ENCODE measurements at regions not wholly inside any gene's neighbourhood (a gene's known extent, or its start where the extent isn't known, plus 50 kb on each side); places are given as distances from the start of the nearest gene placed in this dataset.

- Histone ChIP-seq H2AFZ (ENCODE audit: insufficient read depth, low read depth, low read length, poor library complexity, severe bottlenecking) (no peak overlapping the region), H3K4me2 (replicated peaks; ENCODE audit: low read depth, low read length, poor library complexity, severe bottlenecking) (no peak overlapping the region), H3K27me3 (replicated peaks in 1 of 4; ENCODE audit: control extremely low read depth in 1 of 4, control insufficient read depth in 3 of 4, insufficient read depth in 4 of 4, low read length in 3 of 4) (no peaks in the 10 kb centered on the region), H3K4me1 (ENCODE audit: control insufficient read depth in 2 of 2, insufficient read depth in 2 of 2, low read length in 2 of 2) (peaks cover 9 to 12% of the 10 kb centered on the region in 2 donors), H4K20me1 (ENCODE audit: control insufficient read depth, insufficient read depth, low read length, poor library complexity, severe bottlenecking) (no peaks in the 10 kb centered on the region), H3K36me3 (replicated peaks in 1 of 2; ENCODE audit: control extremely low read depth in 1 of 2, control insufficient read depth in 1 of 2, extremely low read depth in 1 of 2, insufficient read depth in 2 of 2, low read length in 1 of 2) (no peaks in the 10 kb centered on the region), H3K79me2 (ENCODE audit: control insufficient read depth, insufficient read depth, low read length) (no peaks in the 10 kb centered on the region), H3K27ac (ENCODE audit: low read length in 2 of 2) (no peak overlapping the region), H3K4me3 (ENCODE audit: control extremely low read depth in 1 of 5, extremely low read depth in 1 of 5, insufficient read depth in 1 of 5, low read depth in 2 of 5, low read length in 4 of 5) (no peak overlapping the region), H3K9me3 (ENCODE audit: control extremely low read depth in 1 of 3, control insufficient read depth in 2 of 3, insufficient read depth in 1 of 3, low read length in 2 of 3) (no peaks in the 10 kb centered on the region), H3K9ac (ENCODE audit: low read length) (no peak overlapping the region)
- intact Hi-C loops (cut with micrococcal nuclease) = no loop called here
- ChIA-PET POLR2A (no interaction called here), CTCF (no interaction called here)
- no peak overlapping the region for H3K4me3 Mint-ChIP-seq
- H3K27me3 Mint-ChIP-seq = peaks cover 3% of the 10 kb centered on the region
- TF ChIP-seq EZH2 (IDR thresholded peaks at IDR 0.05; ENCODE audit: borderline replicate concordance, insufficient read depth, low read depth, low read length, poor library complexity, severe bottlenecking) (no peak), CTCF (IDR thresholded peaks at IDR 0.05) (no peak)
- no peaks in the 10 kb centered on the region for H3K9me3 Mint-ChIP-seq (ENCODE audit: insufficient read depth)
- ATAC-seq (ENCODE audit: low read depth) (no peak), DNase-seq (no peak)
- H3K27ac Mint-ChIP-seq = no peak overlapping the region
- no CpG with 5 or more reads among the region's 1 CpG for WGBS (ENCODE audit: insufficient coverage)
- peaks cover 9% of the 10 kb centered on the region for H3K4me1 Mint-ChIP-seq
Measured at GRCh38 chr14:56417173-56417572, 162.4 kb upstream of the TMEM260 start.

- Histone ChIP-seq H3K79me2 (ENCODE audit: control insufficient read depth, insufficient read depth, low read length) (no peaks in the 10 kb centered on the region), H3K9me3 (ENCODE audit: control extremely low read depth in 1 of 3, control insufficient read depth in 2 of 3, insufficient read depth in 1 of 3, low read length in 2 of 3) (no peaks in the 10 kb centered on the region), H3K27me3 (replicated peaks in 1 of 4; ENCODE audit: control extremely low read depth in 1 of 4, control insufficient read depth in 3 of 4, insufficient read depth in 4 of 4, low read length in 3 of 4) (no peaks in the 10 kb centered on the region), H3K36me3 (replicated peaks in 1 of 2; ENCODE audit: control extremely low read depth in 1 of 2, control insufficient read depth in 1 of 2, extremely low read depth in 1 of 2, insufficient read depth in 2 of 2, low read length in 1 of 2) (no peaks in the 10 kb centered on the region), H3K27ac (ENCODE audit: low read length in 2 of 2) (no peak overlapping the region), H3K4me2 (replicated peaks; ENCODE audit: low read depth, low read length, poor library complexity, severe bottlenecking) (no peak overlapping the region), H3K9ac (ENCODE audit: low read length) (no peak overlapping the region), H3K4me1 (ENCODE audit: control insufficient read depth in 2 of 2, insufficient read depth in 2 of 2, low read length in 2 of 2) (peaks cover 0 to 2% of the 10 kb centered on the region in 2 donors), H4K20me1 (ENCODE audit: control insufficient read depth, insufficient read depth, low read length, poor library complexity, severe bottlenecking) (no peaks in the 10 kb centered on the region), H2AFZ (ENCODE audit: insufficient read depth, low read depth, low read length, poor library complexity, severe bottlenecking) (no peak overlapping the region), H3K4me3 (ENCODE audit: control extremely low read depth in 1 of 5, extremely low read depth in 1 of 5, insufficient read depth in 1 of 5, low read depth in 2 of 5, low read length in 4 of 5) (no peak overlapping the region)
- Mint-ChIP-seq H3K9me3 (ENCODE audit: insufficient read depth) (no peaks in the 10 kb centered on the region), H3K4me3 (no peak overlapping the region), H3K27ac (no peak overlapping the region), H3K27me3 (peaks cover 3% of the 10 kb centered on the region), H3K4me1 (no peaks in the 10 kb centered on the region)
- TF ChIP-seq EZH2 (IDR thresholded peaks at IDR 0.05; ENCODE audit: borderline replicate concordance, insufficient read depth, low read depth, low read length, poor library complexity, severe bottlenecking) = no peak
- TF ChIP-seq CTCF (IDR thresholded peaks at IDR 0.05) = no peak
- WGBS (ENCODE audit: insufficient coverage) = 85% methylated on average over 1 of the region's 1 CpG
- POLR2A ChIA-PET = no interaction called here
- DNase-seq = no peak
- CTCF ChIA-PET = interaction anchor here (1.4 to 1.7 kb wide), 2 partner anchors 687 to 688 kb away, joined by 3 to 5 read pairs; no protein-coding TSS in a partner anchor
- intact Hi-C loops (cut with micrococcal nuclease) = no loop called here
- no peak for ATAC-seq (ENCODE audit: low read depth)
Measured at GRCh38 chr14:56419750-56420149, 159.8 kb upstream of the TMEM260 start.
